ENCODE measurements at regions not wholly inside any gene's neighbourhood (a gene's known extent, or its start where the extent isn't known, plus 50 kb on each side); places are given as distances from the start of the nearest gene placed in this dataset.

DNA sequence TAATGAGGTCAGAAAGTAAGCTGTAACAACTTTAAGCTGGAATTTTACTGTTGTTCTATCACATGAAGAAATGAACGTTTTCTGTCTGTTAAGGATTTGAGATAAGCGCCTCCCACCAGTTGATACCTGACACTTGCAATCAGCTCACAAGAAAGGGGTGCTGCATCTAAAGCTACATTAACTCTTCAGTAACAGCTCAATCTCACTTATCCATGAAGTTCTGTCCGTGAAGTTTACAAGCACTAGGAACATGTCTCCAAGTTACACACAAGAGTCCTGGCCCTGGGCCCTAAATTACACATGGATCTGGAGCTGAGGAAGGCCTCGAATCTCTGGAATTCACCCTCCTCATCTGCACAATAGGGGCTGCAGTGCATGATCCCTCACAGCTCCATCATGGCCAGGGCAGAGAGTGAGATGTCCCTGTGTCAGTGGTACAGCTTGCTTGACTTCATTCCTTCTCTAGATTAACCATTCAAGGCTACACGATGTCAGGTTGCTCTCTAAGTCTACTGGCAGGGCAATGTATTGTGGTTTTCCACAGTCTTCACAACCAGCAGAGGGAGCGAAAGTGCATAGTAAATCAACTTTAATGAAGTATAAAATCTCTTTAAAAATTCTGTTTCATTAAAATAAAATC, 182.4 kb upstream of the MCHR2 start:
- no peak for DNase-seq

DNA sequence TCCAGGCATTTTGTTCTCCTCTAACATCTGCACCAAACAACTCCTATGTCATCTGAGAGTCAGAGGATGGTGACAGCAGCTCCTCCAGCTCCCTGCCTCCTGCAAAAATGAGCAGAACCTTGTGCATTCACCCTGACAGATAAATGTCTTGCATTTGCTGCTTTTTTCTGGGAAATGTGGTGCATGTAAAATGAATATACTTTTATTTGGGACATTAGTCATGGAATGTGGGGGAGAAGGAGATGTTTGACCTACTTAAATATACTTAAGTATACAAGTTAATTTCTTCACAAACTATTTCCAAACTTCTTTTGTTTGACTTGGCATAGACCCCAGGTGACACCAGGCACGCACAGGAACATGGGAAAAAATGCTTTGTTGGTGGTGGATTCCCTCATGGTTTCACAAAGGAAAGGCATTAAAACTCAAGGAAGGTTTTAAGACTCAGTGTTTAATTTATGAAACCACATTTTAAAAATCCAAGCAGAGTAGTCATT, 181.8 kb upstream of the MCHR2 start:
- DNase-seq = no peak

DNA sequence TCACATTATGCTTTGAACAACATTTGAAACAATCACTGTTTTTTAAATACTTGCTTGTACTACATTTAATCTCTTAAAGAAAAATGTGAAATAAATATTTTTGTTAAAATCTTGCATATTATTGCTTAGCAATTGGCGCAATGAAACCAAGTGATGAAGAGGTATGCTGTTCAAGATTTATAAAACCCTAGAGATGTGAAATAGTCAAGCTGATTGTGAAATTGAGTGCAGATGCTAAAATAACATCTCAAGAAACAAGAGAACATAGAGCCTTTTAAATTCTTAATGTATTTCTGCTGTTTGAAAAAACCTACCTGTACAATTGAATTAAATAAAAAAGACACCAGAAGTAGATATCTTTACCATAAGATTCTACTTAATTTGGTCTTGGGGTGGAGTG, 179.2 kb upstream of the MCHR2 start:
- DNase-seq = no peak

DNA sequence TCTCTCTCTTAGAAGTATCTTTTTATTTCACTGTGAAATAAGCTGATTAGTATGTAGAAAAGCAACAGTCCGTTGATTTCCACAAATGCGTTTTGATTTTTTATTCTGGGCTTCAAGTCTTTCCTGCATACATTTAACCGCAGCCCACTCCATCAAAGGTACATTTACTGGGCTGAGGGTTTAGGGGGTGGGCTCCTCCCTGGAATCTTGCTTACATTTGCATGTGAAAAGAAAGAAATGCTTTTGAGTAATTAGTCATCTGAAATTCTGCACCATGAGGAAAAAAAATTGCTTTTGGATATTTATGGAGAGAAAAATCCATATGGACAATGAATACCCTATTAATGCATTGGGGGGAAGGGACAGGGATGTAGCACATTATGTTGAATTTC, 178.3 kb upstream of the MCHR2 start:
- no peak for DNase-seq

DNA sequence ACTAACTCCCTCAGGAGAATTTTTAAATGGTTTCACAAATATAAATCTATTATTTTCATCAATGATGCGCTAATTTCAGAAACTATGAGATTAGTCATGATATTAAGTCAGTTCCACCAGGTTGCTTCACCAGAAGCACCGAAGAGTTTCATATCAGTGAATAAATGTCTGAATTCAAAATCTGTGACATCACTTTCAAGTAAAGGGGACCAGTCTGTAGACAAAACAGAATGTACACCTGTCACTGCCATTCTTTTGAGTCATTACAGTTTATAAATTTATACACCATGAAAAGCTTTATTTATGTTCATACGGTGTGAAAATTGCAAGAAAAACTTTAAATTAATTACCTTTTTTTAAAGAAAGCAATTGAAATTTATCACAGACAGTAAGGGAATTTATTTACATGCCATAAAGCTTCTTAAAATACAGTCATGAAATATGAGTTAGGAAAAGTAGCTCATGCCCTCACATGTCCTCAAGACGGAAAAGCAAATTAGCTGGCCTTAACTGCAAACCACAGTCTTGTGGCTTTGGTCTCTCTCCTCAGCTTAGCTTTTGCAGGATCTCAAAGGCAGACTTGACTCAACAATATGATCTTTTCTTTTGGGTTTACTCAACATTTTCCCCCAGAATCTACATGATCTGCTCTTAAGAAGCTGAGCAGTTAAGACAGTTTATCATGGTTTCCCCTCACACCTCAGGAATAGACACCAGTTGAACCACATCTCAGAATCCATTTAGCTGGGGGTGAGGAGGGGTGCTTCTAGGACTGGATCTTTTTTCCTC, 177.7 kb upstream of the MCHR2 start:
- no peak for DNase-seq

DNA sequence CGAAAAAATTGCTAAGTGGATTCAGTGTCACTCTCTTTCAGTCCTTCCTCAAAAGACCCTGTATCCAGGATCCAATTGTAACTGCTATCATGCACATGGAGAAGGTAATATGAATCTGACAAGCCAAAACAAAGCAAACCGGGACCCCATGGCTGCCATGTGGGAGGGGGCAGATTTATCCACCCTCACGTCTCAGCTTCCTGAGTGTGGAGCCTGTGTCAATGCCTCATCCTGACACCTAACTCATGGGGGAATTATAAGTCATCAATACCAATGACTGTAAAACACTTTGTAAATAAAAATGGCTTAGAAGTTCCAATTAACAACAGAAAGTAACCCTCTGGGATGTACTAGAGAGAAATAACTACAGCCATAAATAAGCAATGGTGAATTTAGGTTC, 174.1 kb upstream of the MCHR2 start:
- DNase-seq = no peak

DNA sequence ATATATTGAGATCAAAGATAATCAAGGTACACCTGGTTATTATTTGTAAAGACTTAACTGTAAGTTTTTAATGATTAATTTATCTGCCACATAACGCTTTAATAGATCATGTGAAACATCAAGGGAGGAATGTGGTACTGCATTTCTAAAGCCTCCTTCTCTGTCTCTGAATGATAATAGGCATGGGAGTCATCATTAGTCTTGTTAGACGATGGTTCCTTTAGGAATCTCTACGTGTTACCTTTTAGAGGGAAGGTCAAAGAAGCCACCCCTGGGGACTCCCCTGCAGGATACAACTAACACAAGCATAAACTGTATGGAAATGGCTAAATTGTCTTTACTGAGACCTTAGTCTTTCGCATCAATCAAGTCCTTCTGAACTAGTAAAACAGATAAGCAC, 173.6 kb upstream of the MCHR2 start:
- no peak for DNase-seq

DNA sequence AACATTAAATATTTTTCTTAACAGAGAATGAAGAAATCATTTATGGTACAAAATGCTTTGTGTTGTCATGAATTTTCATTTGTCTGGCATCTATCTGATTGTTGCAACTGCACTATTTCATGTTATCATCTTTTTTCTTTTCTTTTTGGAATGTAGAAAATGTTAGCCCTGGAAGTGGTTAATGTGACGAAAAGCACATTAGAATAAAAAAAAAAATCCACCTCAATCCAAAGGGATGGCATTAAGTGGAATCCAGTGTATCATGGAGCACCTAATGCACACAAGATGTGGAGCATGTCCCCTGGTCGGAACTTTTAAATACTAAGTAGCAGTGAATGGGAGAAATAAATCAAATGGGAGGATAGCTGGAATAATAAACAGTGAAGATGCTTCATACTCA, 172.9 kb upstream of the MCHR2 start:
- no peak for DNase-seq

DNA sequence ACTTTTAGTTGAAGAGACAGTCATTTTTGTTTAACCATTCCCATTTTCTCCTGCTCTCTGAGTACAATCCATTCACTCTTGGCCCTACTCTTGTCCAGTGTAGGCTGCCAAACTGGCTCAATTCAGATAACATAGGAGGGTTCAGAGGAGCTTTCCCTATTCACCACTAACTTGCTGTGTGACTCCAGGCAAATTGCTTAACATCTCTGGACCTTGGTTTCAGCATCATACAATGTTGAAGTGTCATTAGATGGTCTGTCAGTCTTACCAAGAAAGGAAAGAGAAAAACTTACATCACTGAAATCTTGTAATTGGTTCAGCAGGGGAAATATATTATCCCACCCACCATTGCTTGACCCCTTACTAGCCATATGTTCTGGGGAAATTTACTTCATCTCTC, 171.4 kb upstream of the MCHR2 start:
- DNase-seq = no peak

DNA sequence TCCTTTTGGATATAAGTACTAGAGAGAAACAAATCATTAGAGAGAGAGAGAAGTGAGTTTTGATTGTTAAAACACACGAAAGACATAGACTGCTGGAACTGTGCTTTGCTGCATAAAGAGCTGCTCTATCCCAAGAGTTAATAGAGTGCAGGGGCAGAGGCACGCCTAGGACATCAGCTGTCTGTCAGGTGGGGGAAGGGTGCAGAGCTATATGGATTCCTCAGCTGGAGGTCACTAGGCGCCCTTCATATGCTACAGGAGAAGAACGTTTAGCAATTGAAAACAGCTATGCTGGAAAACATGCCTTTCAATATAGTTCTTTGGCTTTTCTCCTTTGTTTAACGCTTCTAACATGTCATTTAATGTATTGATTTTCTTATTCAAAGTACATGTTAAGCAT, 169.0 kb upstream of the MCHR2 start:
- DNase-seq = no peak

DNA sequence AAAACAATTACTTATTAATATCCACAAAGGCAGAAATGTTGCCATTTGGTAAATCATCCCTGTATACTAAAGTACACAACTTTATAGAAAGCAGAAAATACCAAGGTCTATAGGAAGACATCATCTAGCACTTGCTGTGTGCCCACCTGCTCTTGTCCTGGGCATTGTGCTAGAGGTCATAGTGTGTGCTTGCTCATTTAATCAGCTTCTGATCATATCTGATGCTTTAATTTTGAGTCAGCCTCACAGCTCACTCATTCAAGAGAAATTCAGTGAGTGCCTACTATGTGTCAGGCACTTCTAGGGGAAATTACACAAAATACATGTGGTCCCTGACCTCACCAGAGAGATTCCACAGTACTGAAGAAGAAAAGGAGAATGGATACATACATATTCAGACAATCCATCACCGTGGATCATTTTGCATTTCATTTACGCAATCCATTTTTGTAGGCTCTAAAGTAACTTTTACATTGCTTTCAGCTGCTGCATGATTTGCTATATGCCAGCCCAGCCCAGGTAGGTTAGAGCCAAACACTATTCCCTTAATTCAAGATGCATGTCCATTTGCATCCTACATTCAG, 167.9 kb upstream of the MCHR2 start:
- DNase-seq = no peak

DNA sequence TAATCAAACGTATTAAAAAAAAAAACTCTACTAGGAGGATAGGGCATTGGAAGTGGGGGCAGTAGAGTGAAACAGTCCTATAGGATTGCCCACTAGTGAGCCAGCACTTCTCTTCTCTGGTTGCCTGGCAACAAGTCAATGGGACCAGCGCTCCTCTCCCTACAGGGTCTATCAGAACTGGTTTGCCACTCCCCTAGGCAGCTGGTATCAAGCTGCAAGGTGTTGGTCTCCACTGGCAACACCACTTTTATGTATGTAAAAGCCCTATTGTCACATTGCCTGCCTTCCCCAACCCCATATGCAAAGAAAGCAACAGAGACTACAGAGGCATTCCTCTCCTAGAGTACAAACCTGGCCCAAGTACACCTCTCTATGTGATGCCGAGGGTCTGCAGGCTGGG, 166.9 kb upstream of the MCHR2 start:
- DNase-seq = no peak

DNA sequence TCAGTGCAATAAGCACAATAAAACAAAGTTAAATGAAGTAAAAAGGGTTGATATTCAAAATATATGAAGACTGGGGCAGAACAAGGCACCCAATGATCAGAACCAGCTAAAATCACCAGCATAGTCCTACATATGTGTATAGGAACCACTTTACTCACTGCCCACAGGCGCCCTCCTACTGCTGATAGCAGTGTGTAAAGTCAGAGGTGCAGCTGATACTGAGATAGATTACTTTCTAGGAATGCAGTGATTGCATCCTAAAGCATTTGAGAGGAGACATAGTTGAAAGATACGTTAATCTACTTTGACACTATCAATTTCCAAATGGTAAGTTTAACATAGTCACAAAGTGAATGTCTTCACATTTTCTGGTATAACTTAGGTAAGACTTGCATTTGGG, 161.1 kb upstream of the MCHR2 start:
- no peak for DNase-seq

DNA sequence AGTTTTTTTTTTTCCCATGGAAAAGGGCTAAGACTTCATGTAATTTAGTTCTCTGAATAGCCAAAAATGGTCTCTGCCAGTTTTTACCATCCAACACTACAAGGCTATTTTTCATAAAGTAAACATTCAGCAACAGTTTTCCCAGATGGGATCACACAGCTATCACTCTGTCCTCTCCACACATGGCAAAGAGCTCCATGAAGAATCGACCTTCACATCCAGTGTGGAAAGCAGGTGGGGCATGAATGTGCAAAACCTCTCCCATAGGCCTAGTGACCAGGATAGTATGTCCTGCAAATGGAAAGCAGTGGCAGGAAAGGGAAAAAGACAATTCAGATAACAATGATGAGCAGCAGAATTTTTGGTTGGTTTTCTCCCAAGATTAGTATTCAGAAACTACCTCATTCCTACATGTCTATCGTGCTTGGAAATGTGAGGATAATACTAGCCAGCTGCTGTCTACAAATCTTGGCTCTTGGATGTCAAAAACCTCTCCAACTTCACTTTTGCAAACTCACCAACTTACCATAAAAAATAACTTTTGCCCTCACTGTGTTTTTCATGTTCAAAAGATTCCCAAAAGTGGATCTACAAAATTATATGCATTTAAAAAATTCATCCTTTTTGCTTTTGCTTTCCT, 159.7 kb upstream of the MCHR2 start:
- no peak for DNase-seq

DNA sequence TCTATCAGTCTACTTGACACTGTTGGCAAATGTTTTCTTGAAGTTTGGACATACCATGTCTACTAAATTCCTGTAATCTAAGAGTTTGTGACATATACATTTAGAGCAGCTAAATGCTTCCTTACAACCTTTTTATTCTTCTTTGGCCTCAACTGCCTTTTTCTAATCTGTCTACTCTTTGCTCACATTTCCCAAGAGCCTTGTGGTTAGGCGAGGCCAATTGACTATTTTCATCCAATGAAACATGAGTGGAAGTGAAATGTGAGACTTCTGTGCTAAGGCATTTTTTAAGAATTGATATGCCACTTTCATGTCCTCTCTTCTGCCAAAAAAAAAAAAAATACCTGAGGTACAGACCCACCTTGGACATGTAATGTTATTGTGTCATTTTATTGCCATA, 158.2 kb upstream of the MCHR2 start:
- no peak for DNase-seq

DNA sequence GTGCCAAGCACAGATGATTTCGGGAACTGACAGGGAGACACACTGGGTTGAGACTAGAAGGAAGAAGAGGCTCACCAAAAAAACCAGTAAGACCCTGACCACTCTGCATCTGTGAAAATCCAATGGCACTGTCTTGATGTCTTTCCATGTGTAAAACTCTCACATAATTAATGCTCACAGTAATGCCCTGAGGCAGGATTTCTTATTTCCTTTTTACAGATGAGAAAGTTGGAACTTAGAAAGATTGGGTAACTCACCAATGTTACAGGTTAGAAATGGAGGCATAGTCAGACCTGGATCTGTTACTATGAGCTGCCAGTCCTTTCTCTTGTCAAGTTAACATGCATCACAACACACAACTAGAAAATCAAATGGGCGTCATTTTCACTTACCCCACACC, 151.0 kb upstream of the MCHR2 start:
- no peak for DNase-seq

DNA sequence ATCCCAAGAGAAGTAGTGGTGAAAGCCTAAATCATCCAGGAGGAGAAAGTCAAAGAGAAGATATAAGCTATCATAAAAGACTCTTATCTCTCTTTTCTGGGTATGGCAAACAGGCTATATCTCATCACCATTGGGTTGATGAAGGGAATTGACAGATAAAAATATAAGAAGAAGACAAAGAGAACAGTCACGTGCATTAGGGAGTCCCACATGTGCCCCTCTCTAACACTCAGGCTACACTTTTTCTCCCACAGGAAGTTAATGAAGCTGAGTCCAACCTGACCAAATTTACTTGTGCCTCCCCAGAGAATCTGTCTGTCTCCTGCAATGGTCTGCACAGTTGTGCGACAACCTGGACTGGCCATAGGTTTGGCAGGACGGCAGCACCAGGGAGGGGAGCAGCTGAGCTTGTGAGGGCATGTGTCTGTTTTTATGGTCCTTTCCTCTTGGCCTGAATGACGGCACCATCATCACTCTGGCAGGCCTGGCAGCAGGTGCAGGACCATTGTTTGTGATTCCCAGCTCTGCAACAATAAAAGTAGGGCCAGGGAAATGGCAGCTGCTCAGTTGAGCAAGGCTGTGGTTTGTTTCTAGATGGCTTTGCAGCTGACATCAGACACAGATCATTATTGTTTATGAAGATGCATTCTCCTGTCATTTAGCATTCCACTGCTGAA, 144.5 kb upstream of the MCHR2 start:
- no peak for DNase-seq

DNA sequence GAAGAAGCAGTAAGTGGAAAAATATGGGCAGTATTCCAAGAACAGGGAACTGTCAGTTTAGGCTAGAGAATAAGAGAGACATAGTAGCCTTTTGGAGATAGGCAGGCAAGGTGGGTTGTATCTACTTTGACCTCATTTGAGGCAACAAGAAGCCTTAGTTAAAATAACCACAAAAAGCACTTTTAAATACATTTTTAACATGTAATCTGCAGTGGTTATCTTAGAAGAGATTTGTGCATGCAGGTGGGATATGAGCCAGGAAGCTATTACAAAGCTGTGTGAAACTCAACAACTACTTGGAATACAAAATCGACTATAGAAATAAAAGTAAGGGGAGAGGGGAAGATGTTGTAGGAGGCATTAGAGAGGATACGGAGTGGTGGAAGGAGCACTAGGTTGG, 143.7 kb upstream of the MCHR2 start:
- no peak for DNase-seq

DNA sequence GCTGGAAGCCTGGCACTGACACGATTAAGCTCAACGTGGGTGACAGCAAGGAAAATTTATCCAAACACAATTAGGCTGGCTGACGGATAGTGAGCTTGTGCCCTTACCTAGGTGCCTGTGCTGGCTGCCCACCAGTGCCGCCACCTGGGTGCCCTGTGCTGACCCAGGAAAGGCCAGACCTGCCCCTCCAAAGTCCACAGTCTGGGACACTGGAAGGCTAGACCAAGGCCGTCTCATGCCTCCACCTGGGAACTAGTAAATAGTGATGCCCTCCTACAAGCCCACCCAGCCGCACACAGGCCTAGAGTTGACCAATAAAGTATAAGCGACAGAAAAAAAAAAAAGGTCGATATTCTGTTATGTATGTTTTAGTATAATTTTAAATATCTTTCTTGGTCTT, 142.6 kb upstream of the MCHR2 start:
- no peak for DNase-seq

DNA sequence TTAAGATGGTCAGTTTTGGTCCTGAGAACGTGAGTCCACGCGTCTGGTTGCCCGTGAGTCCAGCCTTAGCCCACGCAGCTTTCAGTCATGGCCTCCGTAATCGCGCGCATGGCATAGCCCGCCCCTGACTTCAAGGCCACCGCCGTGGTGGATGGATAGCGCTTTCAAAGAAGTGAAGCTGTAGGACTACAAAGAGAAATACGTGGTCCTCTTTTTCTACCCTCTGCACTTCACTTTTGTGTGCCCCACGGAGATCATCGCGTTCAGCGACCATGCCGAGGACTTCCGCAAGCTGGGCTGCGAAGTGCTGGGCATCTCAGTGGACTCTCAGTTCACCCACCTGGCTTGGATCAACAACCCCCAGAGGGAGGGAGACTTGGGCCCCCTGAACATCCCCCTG, 142.0 kb upstream of the MCHR2 start:
- no peak for DNase-seq

DNA sequence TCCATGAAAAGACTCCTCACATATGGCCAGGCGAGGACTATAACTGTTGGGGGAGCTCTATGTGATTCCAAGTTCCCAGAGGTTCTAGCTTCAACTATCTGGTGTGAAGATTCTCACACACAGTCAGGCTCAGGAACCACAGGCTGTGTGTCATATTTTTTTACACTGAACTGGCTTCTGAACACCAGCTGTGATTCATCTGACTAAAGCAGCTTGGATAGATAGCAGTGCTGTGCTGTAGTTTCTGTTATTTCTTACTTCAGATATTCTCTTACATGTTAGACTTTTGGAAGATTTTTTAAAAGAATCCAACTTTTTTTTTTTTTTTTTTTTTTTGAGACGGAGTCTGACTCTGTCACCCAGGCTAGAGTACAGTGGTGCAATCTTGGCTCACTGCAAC, 140.7 kb upstream of the MCHR2 start:
- no peak for DNase-seq

DNA sequence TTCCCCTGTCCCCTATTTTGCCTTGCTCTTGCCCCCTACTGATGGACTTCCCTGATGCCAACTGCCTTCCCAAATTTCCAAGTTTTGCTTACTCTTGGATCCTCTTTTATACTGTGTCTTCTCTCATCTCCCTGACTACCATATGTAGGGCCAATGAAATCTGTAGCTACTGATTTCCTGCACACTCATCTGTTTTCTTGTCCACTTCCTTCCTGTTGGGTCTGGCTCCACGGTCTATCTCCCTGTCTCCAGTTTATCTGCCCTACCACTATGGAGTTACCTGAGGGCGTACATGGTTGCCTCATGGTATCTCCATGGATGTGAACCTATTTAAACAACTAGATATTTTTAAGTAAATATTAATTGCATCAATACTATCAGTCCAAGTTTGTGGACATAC, 140.3 kb upstream of the MCHR2 start:
- DNase-seq = no peak

DNA sequence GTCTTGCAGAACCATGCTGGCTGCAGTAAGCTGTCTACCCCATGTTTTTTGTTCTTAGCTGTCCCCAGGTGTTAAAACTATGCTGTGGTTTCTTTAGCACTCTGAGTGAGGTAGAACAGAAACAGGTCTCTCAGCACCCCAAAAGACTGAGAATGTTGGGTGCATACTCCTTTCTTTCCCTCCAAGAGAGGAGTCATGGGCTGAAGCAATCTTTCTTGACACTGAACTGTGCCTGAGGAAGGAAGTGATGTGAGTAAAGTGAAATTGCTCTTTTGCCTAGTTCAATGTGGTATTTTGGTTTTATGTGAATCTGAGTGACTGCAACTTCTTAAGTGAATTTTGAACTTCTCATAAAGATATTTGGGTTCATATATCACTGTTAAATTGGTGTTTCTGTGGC, 138.0 kb upstream of the MCHR2 start:
- DNase-seq = no peak

Measured in activated CD8-positive, alpha-beta memory T cell treated with anti-CD3 and anti-CD28 coated beads, Interleukin-2, amount 50 U/mL, for 48 hours (primary cell).